ENCODE measurements at regions not wholly inside any gene's neighbourhood (a gene's known extent, or its start where the extent isn't known, plus 50 kb on each side); places are given as distances from the start of the nearest gene placed in this dataset.

DNA sequence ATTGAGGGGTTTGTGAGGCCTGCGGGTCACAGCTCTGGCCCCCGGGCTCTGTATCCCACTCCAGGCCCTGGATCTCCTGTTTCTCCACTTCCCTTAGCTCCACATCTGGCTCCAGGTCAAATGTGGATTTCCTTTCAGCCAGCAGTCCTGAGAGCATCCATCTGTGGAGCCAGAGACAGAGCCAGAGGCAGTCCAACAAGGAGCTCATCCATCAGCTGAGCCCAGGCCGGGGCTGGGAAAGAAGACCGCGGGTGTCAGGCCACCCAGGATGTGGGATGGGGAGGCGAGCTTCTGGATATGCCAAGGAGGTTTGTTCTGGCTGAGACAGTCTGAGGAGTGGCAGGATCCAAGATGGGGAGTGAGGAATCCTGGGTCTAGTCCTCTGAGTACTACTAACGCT lies 91.7 kb downstream of the EFNB1 start:
- TF ChIP-seq, protein P1, sequence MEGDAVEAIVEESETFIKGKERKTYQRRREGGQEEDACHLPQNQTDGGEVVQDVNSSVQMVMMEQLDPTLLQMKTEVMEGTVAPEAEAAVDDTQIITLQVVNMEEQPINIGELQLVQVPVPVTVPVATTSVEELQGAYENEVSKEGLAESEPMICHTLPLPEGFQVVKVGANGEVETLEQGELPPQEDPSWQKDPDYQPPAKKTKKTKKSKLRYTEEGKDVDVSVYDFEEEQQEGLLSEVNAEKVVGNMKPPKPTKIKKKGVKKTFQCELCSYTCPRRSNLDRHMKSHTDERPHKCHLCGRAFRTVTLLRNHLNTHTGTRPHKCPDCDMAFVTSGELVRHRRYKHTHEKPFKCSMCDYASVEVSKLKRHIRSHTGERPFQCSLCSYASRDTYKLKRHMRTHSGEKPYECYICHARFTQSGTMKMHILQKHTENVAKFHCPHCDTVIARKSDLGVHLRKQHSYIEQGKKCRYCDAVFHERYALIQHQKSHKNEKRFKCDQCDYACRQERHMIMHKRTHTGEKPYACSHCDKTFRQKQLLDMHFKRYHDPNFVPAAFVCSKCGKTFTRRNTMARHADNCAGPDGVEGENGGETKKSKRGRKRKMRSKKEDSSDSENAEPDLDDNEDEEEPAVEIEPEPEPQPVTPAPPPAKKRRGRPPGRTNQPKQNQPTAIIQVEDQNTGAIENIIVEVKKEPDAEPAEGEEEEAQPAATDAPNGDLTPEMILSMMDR (conservative IDR thresholded peaks at IDR 0.05 in 1 of 2, IDR thresholded peaks at IDR 0.05 in 1 of 2; ENCODE audit: low read depth in 1 of 2, low read length in 2 of 2), result no peak
- no peak for TF ChIP-seq EZH2 (IDR thresholded peaks at IDR 0.05; ENCODE audit: low read length, missing control alignments)
- Histone ChIP-seq H3K4me2 (ENCODE audit: extremely low read depth, insufficient read depth, low read length) (no peak overlapping the region), H3K4me1 (ENCODE audit: control insufficient read depth, extremely low read depth, insufficient read depth, low read length) (no peaks in the 10 kb centered on the region), H3K4me3 (replicated peaks in 1 of 4; ENCODE audit: control extremely low read depth in 1 of 4, insufficient read depth in 1 of 4, low read depth in 3 of 4, low read length in 4 of 4) (no peak overlapping the region), H3K9me3 (ENCODE audit: control insufficient read depth, insufficient read depth, low read depth, low read length) (no peaks in the 10 kb centered on the region), H3K27me3 (ENCODE audit: control insufficient read depth, insufficient read depth, low read length) (no peaks in the 10 kb centered on the region), H2AFZ (ENCODE audit: low read length) (no peak overlapping the region), H3K36me3 (ENCODE audit: control insufficient read depth, insufficient read depth, low read length) (no peaks in the 10 kb centered on the region), H4K20me1 (ENCODE audit: control insufficient read depth, extremely low read depth, insufficient read depth, low read length) (no peaks in the 10 kb centered on the region), H3K27ac (ENCODE audit: insufficient read depth, low read length) (no peak overlapping the region), H3K9ac (ENCODE audit: insufficient read depth, low read length) (no peak overlapping the region), H3K79me2 (ENCODE audit: control insufficient read depth, insufficient read depth, low read length) (no peaks in the 10 kb centered on the region)
- DNase-seq (ENCODE audit: low read depth in 2 of 2), result peak in 1 of 2 donors; percentile 54

DNA sequence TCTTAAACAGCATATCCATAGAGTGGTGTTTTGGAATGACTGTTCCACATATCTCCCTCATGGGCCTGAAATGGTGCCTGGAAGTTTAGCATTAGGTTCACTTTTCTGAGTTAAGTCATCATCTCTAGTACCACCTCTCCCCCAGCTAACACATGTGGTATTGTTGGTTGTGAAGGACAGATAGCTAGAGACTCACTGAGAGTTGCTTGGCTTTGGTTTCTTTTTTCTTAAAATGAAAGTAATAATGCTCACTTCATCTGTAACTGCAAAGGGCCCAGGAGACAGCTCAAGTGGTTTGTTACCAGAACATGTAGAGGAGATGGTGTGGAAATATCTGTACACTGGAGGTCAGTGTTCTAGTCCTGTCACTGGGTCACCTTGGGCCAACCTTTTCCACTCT lies 90.9 kb downstream of the EFNB1 start:
- TF ChIP-seq, protein P1 (conservative IDR thresholded peaks at IDR 0.05 in 1 of 2, IDR thresholded peaks at IDR 0.05 in 1 of 2; ENCODE audit: low read depth in 1 of 2, low read length in 2 of 2), result no peak
- no peak for TF ChIP-seq EZH2 (IDR thresholded peaks at IDR 0.05; ENCODE audit: low read length, missing control alignments)
- H3K4me1 ChIP-seq (ENCODE audit: control insufficient read depth, extremely low read depth, insufficient read depth, low read length), result no peaks in the 10 kb centered on the region
- no peak overlapping the region for H3K27ac ChIP-seq (ENCODE audit: insufficient read depth, low read length)
- H4K20me1 ChIP-seq (ENCODE audit: control insufficient read depth, extremely low read depth, insufficient read depth, low read length), result no peaks in the 10 kb centered on the region
- no peaks in the 10 kb centered on the region for H3K79me2 ChIP-seq (ENCODE audit: control insufficient read depth, insufficient read depth, low read length)
- no peak for DNase-seq (ENCODE audit: low read depth in 2 of 2)
- H3K4me3 ChIP-seq (replicated peaks in 1 of 4; ENCODE audit: control extremely low read depth in 1 of 4, insufficient read depth in 1 of 4, low read depth in 3 of 4, low read length in 4 of 4), result no peak overlapping the region
- H3K27me3 ChIP-seq (ENCODE audit: control insufficient read depth, insufficient read depth, low read length), result no peaks in the 10 kb centered on the region
- no peak overlapping the region for H2AFZ ChIP-seq (ENCODE audit: low read length)
- H3K9me3 ChIP-seq (ENCODE audit: control insufficient read depth, insufficient read depth, low read depth, low read length), result no peaks in the 10 kb centered on the region
- H3K9ac ChIP-seq (ENCODE audit: insufficient read depth, low read length), result no peak overlapping the region
- H3K36me3 ChIP-seq (ENCODE audit: control insufficient read depth, insufficient read depth, low read length), result no peaks in the 10 kb centered on the region
- no peak overlapping the region for H3K4me2 ChIP-seq (ENCODE audit: extremely low read depth, insufficient read depth, low read length)

DNA sequence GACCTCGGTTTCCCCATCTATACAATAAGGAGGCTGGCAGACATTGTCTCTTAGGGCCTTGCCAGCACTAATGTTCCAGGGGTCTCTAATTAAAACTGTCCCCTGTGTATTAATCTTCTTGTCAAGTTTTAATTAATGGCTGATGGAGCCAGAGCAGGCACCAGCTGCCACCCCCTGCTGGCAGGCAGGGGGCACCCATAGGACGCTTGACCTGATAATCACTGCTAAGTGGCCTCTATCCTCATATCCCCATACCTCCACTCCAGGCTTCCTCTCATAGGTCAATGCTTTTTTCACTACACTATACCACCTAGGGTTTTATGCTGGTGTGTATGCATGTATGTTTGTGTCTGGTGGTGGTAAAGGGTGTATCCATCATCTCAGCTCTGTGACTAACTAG lies 89.4 kb downstream of the EFNB1 start:
- Histone ChIP-seq H3K9ac (ENCODE audit: insufficient read depth, low read length) (no peak overlapping the region), H3K9me3 (ENCODE audit: control insufficient read depth, insufficient read depth, low read depth, low read length) (no peaks in the 10 kb centered on the region), H3K4me1 (ENCODE audit: control insufficient read depth, extremely low read depth, insufficient read depth, low read length) (no peaks in the 10 kb centered on the region), H3K27ac (ENCODE audit: insufficient read depth, low read length) (no peak overlapping the region), H2AFZ (ENCODE audit: low read length) (no peak overlapping the region), H3K27me3 (ENCODE audit: control insufficient read depth, insufficient read depth, low read length) (no peaks in the 10 kb centered on the region), H4K20me1 (ENCODE audit: control insufficient read depth, extremely low read depth, insufficient read depth, low read length) (no peaks in the 10 kb centered on the region), H3K36me3 (ENCODE audit: control insufficient read depth, insufficient read depth, low read length) (no peaks in the 10 kb centered on the region), H3K4me2 (ENCODE audit: extremely low read depth, insufficient read depth, low read length) (no peak overlapping the region), H3K4me3 (replicated peaks in 1 of 4; ENCODE audit: control extremely low read depth in 1 of 4, insufficient read depth in 1 of 4, low read depth in 3 of 4, low read length in 4 of 4) (no peak overlapping the region), H3K79me2 (ENCODE audit: control insufficient read depth, insufficient read depth, low read length) (no peaks in the 10 kb centered on the region)
- no peak for DNase-seq (ENCODE audit: low read depth in 2 of 2)
- TF ChIP-seq, protein P1 (conservative IDR thresholded peaks at IDR 0.05 in 1 of 2, IDR thresholded peaks at IDR 0.05 in 1 of 2; ENCODE audit: low read depth in 1 of 2, low read length in 2 of 2), result no peak
- TF ChIP-seq EZH2 (IDR thresholded peaks at IDR 0.05; ENCODE audit: low read length, missing control alignments), result no peak
